ENCODE measurements at regions not wholly inside any gene's neighbourhood (a gene's known extent, or its start where the extent isn't known, plus 50 kb on each side); places are given as distances from the start of the nearest gene placed in this dataset.

DNA sequence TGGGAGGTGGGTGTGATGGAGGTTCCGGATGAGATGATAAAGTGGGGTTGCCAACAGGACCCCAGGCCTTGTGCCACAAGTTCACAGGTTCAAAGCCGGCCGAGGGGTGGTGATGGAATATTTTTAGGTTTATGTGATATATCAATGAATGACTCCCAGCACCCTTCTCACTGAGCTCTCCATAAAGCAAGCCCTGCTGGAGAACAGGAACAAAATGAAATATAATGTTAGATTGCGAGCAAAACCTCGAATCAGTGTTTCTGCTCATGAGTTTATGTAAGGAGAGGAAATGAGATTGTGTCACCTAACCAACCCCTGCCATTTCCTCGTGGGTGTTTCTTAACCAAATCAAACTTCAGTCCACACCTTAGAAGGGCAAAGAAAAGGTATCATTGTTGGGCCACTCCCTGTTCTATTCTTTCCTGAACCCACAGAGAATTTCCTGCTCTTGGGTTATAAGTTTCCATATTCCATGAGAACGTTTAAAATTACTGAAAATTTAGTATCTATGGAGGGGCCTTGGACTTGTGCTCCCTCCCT, 192.2 kb upstream of the EXOC2 start:
- TF ChIP-seq EZH2 (IDR thresholded peaks at IDR 0.05; ENCODE audit: low read length, missing control alignments): no peak
- Histone ChIP-seq H3K36me3 (ENCODE audit: control insufficient read depth, insufficient read depth, low read length) (no peaks in the 10 kb centered on the region), H3K9ac (ENCODE audit: insufficient read depth, low read length) (no peak overlapping the region), H3K4me2 (ENCODE audit: extremely low read depth, insufficient read depth, low read length) (no peak overlapping the region), H3K27ac (ENCODE audit: insufficient read depth, low read length) (no peak overlapping the region), H2AFZ (ENCODE audit: low read length) (no peak overlapping the region), H3K4me1 (ENCODE audit: control insufficient read depth, extremely low read depth, insufficient read depth, low read length) (no peaks in the 10 kb centered on the region), H3K27me3 (ENCODE audit: control insufficient read depth, insufficient read depth, low read length) (no peaks in the 10 kb centered on the region), H3K9me3 (ENCODE audit: control insufficient read depth, insufficient read depth, low read depth, low read length) (no peaks in the 10 kb centered on the region), H3K4me3 (replicated peaks in 1 of 4; ENCODE audit: control extremely low read depth in 1 of 4, insufficient read depth in 1 of 4, low read depth in 3 of 4, low read length in 4 of 4) (no peak overlapping the region), H3K79me2 (ENCODE audit: control insufficient read depth, insufficient read depth, low read length) (no peaks in the 10 kb centered on the region), H4K20me1 (ENCODE audit: control insufficient read depth, extremely low read depth, insufficient read depth, low read length) (no peaks in the 10 kb centered on the region)
- no peak for DNase-seq (ENCODE audit: low read depth in 2 of 2)

DNA sequence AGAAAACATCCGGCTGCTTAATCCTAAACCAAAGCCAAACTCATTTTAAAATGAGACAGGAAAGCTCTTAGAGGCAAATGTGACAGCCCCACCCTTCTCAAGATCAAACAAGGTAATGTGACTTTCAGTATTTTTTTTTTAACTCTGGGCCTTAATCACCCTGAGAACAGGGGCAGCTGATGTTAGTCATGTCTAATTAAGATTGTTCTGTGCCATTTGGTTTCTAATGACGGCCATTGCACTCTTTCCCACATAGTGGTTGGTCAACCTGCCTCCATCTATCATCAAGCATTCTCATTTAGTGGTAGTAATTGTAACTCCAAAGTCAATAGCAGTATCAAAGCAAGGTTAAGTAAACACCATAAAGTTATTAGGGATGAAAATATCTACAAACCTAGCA, 191.6 kb upstream of the EXOC2 start:
- Histone ChIP-seq H3K79me2 (ENCODE audit: control insufficient read depth, insufficient read depth, low read length) (no peaks in the 10 kb centered on the region), H3K9me3 (ENCODE audit: control insufficient read depth, insufficient read depth, low read depth, low read length) (no peaks in the 10 kb centered on the region), H4K20me1 (ENCODE audit: control insufficient read depth, extremely low read depth, insufficient read depth, low read length) (no peaks in the 10 kb centered on the region), H3K4me2 (ENCODE audit: extremely low read depth, insufficient read depth, low read length) (no peak overlapping the region), H3K9ac (ENCODE audit: insufficient read depth, low read length) (no peak overlapping the region), H3K27me3 (ENCODE audit: control insufficient read depth, insufficient read depth, low read length) (no peaks in the 10 kb centered on the region), H3K27ac (ENCODE audit: insufficient read depth, low read length) (no peak overlapping the region), H3K36me3 (ENCODE audit: control insufficient read depth, insufficient read depth, low read length) (no peaks in the 10 kb centered on the region), H3K4me3 (replicated peaks in 1 of 4; ENCODE audit: control extremely low read depth in 1 of 4, insufficient read depth in 1 of 4, low read depth in 3 of 4, low read length in 4 of 4) (no peak overlapping the region), H2AFZ (ENCODE audit: low read length) (no peak overlapping the region), H3K4me1 (ENCODE audit: control insufficient read depth, extremely low read depth, insufficient read depth, low read length) (no peaks in the 10 kb centered on the region)
- no peak for DNase-seq (ENCODE audit: low read depth in 2 of 2)
- TF ChIP-seq EZH2 (IDR thresholded peaks at IDR 0.05; ENCODE audit: low read length, missing control alignments): no peak
- TF ChIP-seq, protein P1, sequence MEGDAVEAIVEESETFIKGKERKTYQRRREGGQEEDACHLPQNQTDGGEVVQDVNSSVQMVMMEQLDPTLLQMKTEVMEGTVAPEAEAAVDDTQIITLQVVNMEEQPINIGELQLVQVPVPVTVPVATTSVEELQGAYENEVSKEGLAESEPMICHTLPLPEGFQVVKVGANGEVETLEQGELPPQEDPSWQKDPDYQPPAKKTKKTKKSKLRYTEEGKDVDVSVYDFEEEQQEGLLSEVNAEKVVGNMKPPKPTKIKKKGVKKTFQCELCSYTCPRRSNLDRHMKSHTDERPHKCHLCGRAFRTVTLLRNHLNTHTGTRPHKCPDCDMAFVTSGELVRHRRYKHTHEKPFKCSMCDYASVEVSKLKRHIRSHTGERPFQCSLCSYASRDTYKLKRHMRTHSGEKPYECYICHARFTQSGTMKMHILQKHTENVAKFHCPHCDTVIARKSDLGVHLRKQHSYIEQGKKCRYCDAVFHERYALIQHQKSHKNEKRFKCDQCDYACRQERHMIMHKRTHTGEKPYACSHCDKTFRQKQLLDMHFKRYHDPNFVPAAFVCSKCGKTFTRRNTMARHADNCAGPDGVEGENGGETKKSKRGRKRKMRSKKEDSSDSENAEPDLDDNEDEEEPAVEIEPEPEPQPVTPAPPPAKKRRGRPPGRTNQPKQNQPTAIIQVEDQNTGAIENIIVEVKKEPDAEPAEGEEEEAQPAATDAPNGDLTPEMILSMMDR (conservative IDR thresholded peaks at IDR 0.05 in 1 of 2, IDR thresholded peaks at IDR 0.05 in 1 of 2; ENCODE audit: low read depth in 1 of 2, low read length in 2 of 2): no peak

DNA sequence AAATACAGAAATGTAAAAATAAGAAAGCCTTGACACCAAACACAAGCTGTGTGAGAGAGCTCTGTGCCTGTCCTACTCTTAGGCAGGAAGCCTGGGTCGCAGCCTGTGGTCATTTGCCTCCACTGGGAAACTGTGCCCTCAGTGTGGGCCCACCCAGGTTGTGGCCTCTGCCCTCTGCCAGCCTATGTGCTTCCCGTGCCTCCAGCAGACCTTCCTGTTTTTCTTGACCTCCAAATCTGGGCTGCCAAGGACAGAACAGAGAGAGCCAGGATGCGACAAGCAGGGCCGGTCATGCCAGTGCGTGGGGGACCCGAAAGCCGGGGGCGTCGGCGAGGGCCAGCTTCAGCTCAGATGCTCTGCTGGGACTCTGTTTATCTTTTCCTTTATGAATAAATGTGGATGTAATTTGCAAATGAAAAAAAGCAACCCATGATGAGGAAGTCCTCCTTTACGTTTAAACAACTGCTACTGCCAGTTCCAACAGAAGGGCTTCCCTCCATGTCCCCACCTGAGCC, 189.2 kb upstream of the EXOC2 start:
- no peak for TF ChIP-seq EZH2 (IDR thresholded peaks at IDR 0.05; ENCODE audit: low read length, missing control alignments)
- TF ChIP-seq, protein P1 (conservative IDR thresholded peaks at IDR 0.05 in 1 of 2, IDR thresholded peaks at IDR 0.05 in 1 of 2; ENCODE audit: low read depth in 1 of 2, low read length in 2 of 2): no peak
- no peak overlapping the region for H3K9ac ChIP-seq (ENCODE audit: insufficient read depth, low read length)

More for the DNA sequence above, 189.2 kb upstream of the EXOC2 start:
- Histone ChIP-seq H3K79me2 (ENCODE audit: control insufficient read depth, insufficient read depth, low read length) (no peaks in the 10 kb centered on the region), H3K27ac (ENCODE audit: insufficient read depth, low read length) (no peak overlapping the region), H3K36me3 (ENCODE audit: control insufficient read depth, insufficient read depth, low read length) (no peaks in the 10 kb centered on the region), H3K4me2 (ENCODE audit: extremely low read depth, insufficient read depth, low read length) (no peak overlapping the region), H3K27me3 (ENCODE audit: control insufficient read depth, insufficient read depth, low read length) (no peaks in the 10 kb centered on the region), H3K4me1 (ENCODE audit: control insufficient read depth, extremely low read depth, insufficient read depth, low read length) (no peaks in the 10 kb centered on the region), H2AFZ (ENCODE audit: low read length) (no peak overlapping the region), H3K4me3 (replicated peaks in 1 of 4; ENCODE audit: control extremely low read depth in 1 of 4, insufficient read depth in 1 of 4, low read depth in 3 of 4, low read length in 4 of 4) (no peak overlapping the region), H4K20me1 (ENCODE audit: control insufficient read depth, extremely low read depth, insufficient read depth, low read length) (no peaks in the 10 kb centered on the region), H3K9me3 (ENCODE audit: control insufficient read depth, insufficient read depth, low read depth, low read length) (no peaks in the 10 kb centered on the region)
- no peak for DNase-seq (ENCODE audit: low read depth in 2 of 2)
